Transverse colon (tissue), 4 donors: ENCODE measurements at regions not wholly inside any gene's neighbourhood (a gene's known extent, or its start where the extent isn't known, plus 50 kb on each side); places are given as distances from the start of the nearest gene placed in this dataset.

Source experiments
- DNase-seq: peaks from one replicate; pipeline ENCODE4 v3.0.0-alpha.2; 2019
- H3K27ac ChIP-seq, 4 donors: fragments of 200-600 bp; sonication (generic); 2 replicates each; pipeline ENCODE4 v1.5.1; 2016 to 2018; ENCODE audit warnings: inconsistent platforms in 4 of 4
- H3K27me3 ChIP-seq: fragments of 200-600 bp; sonication (generic); 2 replicates; pipeline ENCODE4 v1.5.1; 2017; ENCODE audit warnings: inconsistent platforms
- H3K36me3 ChIP-seq, 4 donors: fragments of 200-600 bp; sonication (generic); 2 replicates each; pipeline ENCODE4 v1.5.1; 2017 to 2019; ENCODE audit warnings: inconsistent platforms in 4 of 4
- H3K4me1 ChIP-seq, 4 donors: fragments of 200-600 bp; sonication (generic); 2 replicates each; pipeline ENCODE4 v1.5.1; 2017 to 2020; ENCODE audit warnings: inconsistent platforms in 4 of 4
- H3K4me3 ChIP-seq, 4 donors: fragments of 200-600 bp; sonication (generic); 1 replicate in 1 of 4; 2 replicates in 3 of 4; pipeline versions ENCODE4 v1.5.1 to v1.6.1; 2017 to 2019; ENCODE audit warnings: inconsistent platforms in 4 of 4
- H3K9me3 ChIP-seq, 2 donors: fragments of 200-600 bp; sonication (generic); 2 replicates each; pipeline ENCODE4 v1.5.1; 2017 to 2019; ENCODE audit warnings: inconsistent platforms in 2 of 2
- CTCF ChIP-seq, 5 experiments: fragments of 200-600 bp in 3 of 5; fragments of 450-650 bp in 2 of 5; sonication (generic) in 3 of 5; IDR thresholded peaks; 1 replicate in 2 of 5; 2 replicates in 3 of 5; pipeline ENCODE4 v1.5.1; 2016 to 2017; ENCODE audit warnings: antibody characterized with exemption in 5 of 5, inconsistent platforms in 3 of 5, mild to moderate bottlenecking in 2 of 5, moderate library complexity in 1 of 5
- EP300 ChIP-seq: sonication (generic); formaldehyde crosslinking; IDR thresholded peaks from one replicate; pipeline ENCODE4 v1.6.1; 2017; ENCODE audit warnings: antibody characterized with exemption, low read depth
- POLR2A ChIP-seq: fragments of 450-650 bp; IDR thresholded peaks from one replicate; pipeline ENCODE4 v1.6.1; 2016; ENCODE audit warnings: antibody characterized with exemption, mild to moderate bottlenecking, moderate library complexity
- POLR2AphosphoS5 ChIP-seq, 3 donors: sonication (generic); formaldehyde crosslinking; IDR thresholded peaks; one replicate each; pipeline ENCODE4 v1.6.1; 2016; ENCODE audit warnings: antibody characterized with exemption in 3 of 3
- WGBS, 2 donors: methylation state at CpG; one replicate each; pipeline ENCODE4 v1.1.5; 2018; ENCODE audit warnings: low coverage in 1 of 2; 5-methylcytosine and 5-hydroxymethylcytosine counted together
- in situ Hi-C, 4 donors: fragments of 200-750 bp; cut with MboI; loops; one replicate each; pipeline versions ENCODE4 v1.15.0 to v1.15.1; 2017; ENCODE audit warnings: low sequenced_read_pairs in 3 of 4, low pct_ligation_motif_present in 1 of 4, low pct_unique_long_range_greater_than_20kb in 1 of 4
- intact Hi-C: fragments of 100-400 bp; cut with DNase I; formaldehyde crosslinking; loops from one replicate; pipeline ENCODE4 v1.15.1; 2023; ENCODE audit warnings: low total_unique reads

GRCh38 chr17:15039366-15039765, 225.8 kb downstream of the PMP22 start:
- Histone ChIP-seq H3K36me3 (no peaks in the 10 kb centered on the region), H3K4me3 (no peak overlapping the region), H3K27ac (no peak overlapping the region), H3K4me1 (no peaks in the 10 kb centered on the region), H3K9me3 (no peaks in the 10 kb centered on the region), H3K27me3 (no peaks in the 10 kb centered on the region)
- TF ChIP-seq EP300 (no peak), CTCF (IDR thresholded peaks at IDR 0.05) (no peak), POLR2AphosphoS5 (IDR thresholded peaks at IDR 0.05) (no peak), POLR2A (no peak)
- 69 to 90% methylated on average over 1 of the region's 1 CpG for WGBS, 2 donors
- intact Hi-C loops (no loop called here), in situ Hi-C loops (no loop called here)
- no peak for DNase-seq

DNA sequence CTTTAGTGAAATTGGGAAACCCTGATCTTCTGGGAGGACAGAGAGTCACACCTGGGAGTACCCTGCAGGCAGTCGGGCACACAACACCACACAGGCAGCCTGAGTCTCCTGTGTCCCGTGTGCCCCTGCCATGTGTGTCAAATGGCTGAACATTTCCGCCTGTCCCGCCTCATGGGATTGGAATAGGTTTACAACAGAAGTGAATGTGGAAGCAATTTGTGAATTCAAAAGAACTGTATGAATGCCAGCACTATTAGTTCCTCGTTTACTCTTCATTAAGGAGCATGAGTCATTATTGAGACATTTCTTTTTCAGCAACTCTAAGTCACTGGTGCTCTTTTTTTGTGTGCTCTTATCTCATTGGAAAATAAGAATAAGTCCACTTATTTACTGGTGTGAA, 226.5 kb downstream of the PMP22 start:
- WGBS, 2 donors: 59 to 64% methylated on average over 4 to 5 of the region's 5 CpGs
- H3K27me3 ChIP-seq: no peaks in the 10 kb centered on the region
- intact Hi-C loops (no loop called here), in situ Hi-C loops (no loop called here)
- TF ChIP-seq POLR2A: no peak
- TF ChIP-seq POLR2AphosphoS5 (IDR thresholded peaks at IDR 0.05): no peak
- no peak for TF ChIP-seq EP300
- no peak for TF ChIP-seq CTCF (IDR thresholded peaks at IDR 0.05)
- H3K27ac ChIP-seq: no peak overlapping the region
- no peak for DNase-seq
- H3K4me1 ChIP-seq: no peaks in the 10 kb centered on the region
- H3K36me3 ChIP-seq: no peaks in the 10 kb centered on the region
- no peaks in the 10 kb centered on the region for H3K9me3 ChIP-seq
- H3K4me3 ChIP-seq: no peak overlapping the region

GRCh38 chr17:15036238-15036637, 228.9 kb downstream of the PMP22 start:
- H3K9me3 ChIP-seq: no peaks in the 10 kb centered on the region
- in situ Hi-C loops (no loop called here), intact Hi-C loops (no loop called here)
- H3K27ac ChIP-seq: no peak overlapping the region
- no peaks in the 10 kb centered on the region for H3K27me3 ChIP-seq
- no peak for TF ChIP-seq CTCF (IDR thresholded peaks at IDR 0.05)
- TF ChIP-seq POLR2AphosphoS5 (IDR thresholded peaks at IDR 0.05): no peak
- H3K4me3 ChIP-seq: no peak overlapping the region
- 84 to 85% methylated on average over 7 to 8 of the region's 8 CpGs for WGBS, 2 donors
- no peaks in the 10 kb centered on the region for H3K36me3 ChIP-seq
- DNase-seq: no peak
- no peaks in the 10 kb centered on the region for H3K4me1 ChIP-seq

DNA sequence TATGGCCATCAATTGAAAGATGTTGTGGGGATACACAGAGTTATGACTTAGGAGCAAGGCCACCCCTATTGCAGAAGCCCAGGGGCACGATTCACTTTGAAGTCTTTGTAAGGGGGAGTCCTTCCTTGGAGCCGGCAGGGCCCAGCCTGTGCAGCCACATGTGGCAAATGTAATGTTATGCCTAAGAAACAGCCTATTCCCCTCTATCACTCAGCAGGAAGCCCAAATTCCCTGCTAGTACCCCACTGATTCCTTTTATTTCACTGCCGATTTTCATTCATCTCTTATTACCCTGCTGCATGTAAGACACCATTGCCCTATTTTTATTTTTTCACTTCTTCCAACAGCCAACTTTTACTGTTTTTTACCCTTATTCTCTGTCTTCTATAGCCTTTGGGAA, 233.2 kb downstream of the PMP22 start:
- Histone ChIP-seq H3K27me3 (no peaks in the 10 kb centered on the region), H3K27ac (no peak overlapping the region), H3K9me3 (no peaks in the 10 kb centered on the region), H3K4me3 (no peak overlapping the region), H3K4me1 (no peaks in the 10 kb centered on the region), H3K36me3 (no peaks in the 10 kb centered on the region)
- TF ChIP-seq POLR2A (no peak), EP300 (no peak), CTCF (IDR thresholded peaks at IDR 0.05) (no peak), POLR2AphosphoS5 (IDR thresholded peaks at IDR 0.05) (no peak)
- 64 to 85% methylated on average over 1 to 3 of the region's 3 CpGs for WGBS, 2 donors
- no peak for DNase-seq
- intact Hi-C loops (no loop called here), in situ Hi-C loops (no loop called here)
